ENCODE measurements at regions not wholly inside any gene's neighbourhood (a gene's known extent, or its start where the extent isn't known, plus 50 kb on each side); places are given as distances from the start of the nearest gene placed in this dataset.
"Not testable (repeated sequence)": the region's sequence is repeated elsewhere in the genome, so short reads cannot be mapped to it uniquely, and the experiment has no call there.

DNA sequence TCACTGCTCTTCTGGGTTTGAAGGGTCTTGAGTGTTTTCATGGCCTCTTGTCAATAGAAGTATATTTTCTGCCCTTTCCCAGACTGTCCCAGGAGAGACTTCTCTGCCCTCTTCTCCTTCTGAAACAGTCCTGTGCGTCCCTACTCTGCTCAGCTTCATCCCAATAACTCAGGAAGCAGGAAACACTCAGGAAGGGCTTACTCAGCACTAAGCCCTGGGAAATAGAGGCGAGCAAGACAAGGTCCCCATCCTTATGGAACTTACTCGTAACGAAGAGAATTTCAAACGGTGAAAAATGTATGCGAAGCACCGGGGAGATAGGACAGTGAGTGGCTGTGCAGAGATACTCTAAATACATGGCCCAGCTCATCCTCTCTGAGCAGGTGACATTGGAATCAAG lies 52.8 kb upstream of the TFRC start:
- H3K9me3 Mint-ChIP-seq, result no peaks in the 10 kb centered on the region

DNA sequence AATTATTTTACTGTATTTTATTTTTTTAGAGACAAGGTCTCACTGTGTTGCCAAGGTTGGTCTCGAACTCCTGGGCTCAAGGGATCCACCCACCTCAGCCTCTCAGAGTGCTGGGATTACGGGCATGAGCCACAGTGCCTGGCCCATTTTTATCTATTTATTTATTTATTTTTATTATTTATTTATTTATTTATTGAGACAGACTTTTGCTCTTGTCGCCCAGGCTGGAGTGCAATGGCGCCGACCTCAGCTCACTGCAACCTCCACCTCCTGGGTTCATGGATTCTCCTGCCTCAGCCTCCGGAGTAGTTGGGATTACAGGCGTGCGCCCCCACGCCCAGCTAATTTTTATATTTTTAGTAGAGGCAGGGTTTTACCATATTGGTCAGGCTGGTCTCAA lies 52.0 kb upstream of the TFRC start:
- H3K9me3 Mint-ChIP-seq; H3K4me3 Mint-ChIP-seq; intact Hi-C loops (cut with micrococcal nuclease); H3K27me3 Mint-ChIP-seq; H3K36me3 Mint-ChIP-seq (ENCODE audit: low read depth); H3K27ac Mint-ChIP-seq; DNase-seq: not testable (repeated sequence)
- H3K4me1 Mint-ChIP-seq, result peaks cover 11% of the 10 kb centered on the region

More for the DNA sequence above, 52.8 kb upstream of the TFRC start:
- H3K36me3 Mint-ChIP-seq (ENCODE audit: low read depth), result no peaks in the 10 kb centered on the region
- H3K27me3 Mint-ChIP-seq, result no peaks in the 10 kb centered on the region
- intact Hi-C loops (cut with micrococcal nuclease), result no loop called here
- no peak overlapping the region for H3K4me3 Mint-ChIP-seq
- no peak overlapping the region for H3K27ac Mint-ChIP-seq
- H3K4me1 Mint-ChIP-seq, result peaks cover 10% of the 10 kb centered on the region
- no peak for DNase-seq

DNA sequence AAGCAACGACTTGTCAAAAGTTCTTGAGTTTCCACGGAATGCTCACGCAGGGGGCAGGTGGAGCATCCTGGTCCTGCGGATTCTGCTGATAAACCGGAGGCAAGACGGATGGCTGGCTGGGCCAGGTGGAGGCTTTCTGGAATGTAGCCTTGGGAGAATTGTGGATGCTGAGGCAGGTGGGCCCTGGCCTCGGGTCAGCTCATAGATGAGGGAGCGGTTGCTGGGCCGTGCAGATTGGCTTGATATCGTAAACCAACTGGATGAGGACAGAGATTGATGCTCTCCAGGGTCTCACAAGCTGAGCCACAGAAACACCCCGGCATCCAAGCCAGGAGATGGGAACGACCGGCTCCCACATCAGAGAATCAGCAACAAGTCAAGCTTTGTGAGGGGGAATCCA lies 50.0 kb upstream of the TFRC start:
- H3K4me3 Mint-ChIP-seq, result no peak overlapping the region
- intact Hi-C loops (cut with micrococcal nuclease), result no loop called here
- H3K36me3 Mint-ChIP-seq (ENCODE audit: low read depth), result no peaks in the 10 kb centered on the region
- DNase-seq, result no peak
- H3K4me1 Mint-ChIP-seq, result peaks cover 26% of the 10 kb centered on the region
- H3K9me3 Mint-ChIP-seq, result no peaks in the 10 kb centered on the region
- no peak overlapping the region for H3K27ac Mint-ChIP-seq
- no peaks in the 10 kb centered on the region for H3K27me3 Mint-ChIP-seq

All from activated CD4-positive, alpha-beta T cell treated with anti-CD3 and anti-CD28 coated beads, Interleukin-2, amount 10 ng/mL, durations not matched to agents 24 days and 14 days (primary cell).